NT2/D1 (cell line): ENCODE measurements at regions not wholly inside any gene's neighbourhood (a gene's known extent, or its start where the extent isn't known, plus 50 kb on each side); places are given as distances from the start of the nearest gene placed in this dataset.

Source experiments
- YY1 ChIP-seq: IDR thresholded peaks from 2 replicates; pipeline ENCODE4 v1.6.1; 2011; ENCODE audit not compliant: insufficient read length, insufficient read depth
- ZNF274 ChIP-seq: IDR thresholded peaks from 2 replicates; pipeline ENCODE4 v1.6.1; 2011; ENCODE audit warnings: mild to moderate bottlenecking, low read depth, low read length

- TF ChIP-seq ZNF274 (no peak), YY1 (no peak)
Measured at GRCh38 chr1:217052626-217053025, 329.4 kb upstream of the ESRRG start.
